HG02678 (cell line): ENCODE measurements at regions not wholly inside any gene's neighbourhood (a gene's known extent, or its start where the extent isn't known, plus 50 kb on each side); places are given as distances from the start of the nearest gene placed in this dataset.

Experiments used
- ATAC-seq: cut with Tn5 transposase; IDR thresholded peaks from one replicate; pipeline ENCODE4 v1.9.1; 2021; ENCODE audit warnings: mild to moderate bottlenecking, moderate library complexity; ENCODE audit not compliant: unreplicated experiment

GRCh38 chr14:50055461-50056228, 60.7 kb downstream of the VCPKMT start:
- no peak for ATAC-seq

- ATAC-seq, result no peak
These were observed 59.9 kb downstream of the VCPKMT start for GRCh38 chr14:50056435-50056834.

GRCh38 chr14:50057331-50057730, 59.0 kb downstream of the VCPKMT start:
- no peak for ATAC-seq

- ATAC-seq, result no peak
These were observed 58.3 kb downstream of the VCPKMT start for GRCh38 chr14:50058113-50058512.
